Activated T-cell treated with anti-CD3 and anti-CD28 coated beads, Interleukin-2, amount 50 U/mL, for 24 hours (primary cell): ENCODE measurements at regions not wholly inside any gene's neighbourhood (a gene's known extent, or its start where the extent isn't known, plus 50 kb on each side); places are given as distances from the start of the nearest gene placed in this dataset.

Source experiments
- DNase-seq: peaks from one replicate; pipeline ENCODE4 v3.0.0-alpha.2; 2020
- H3K27ac Mint-ChIP-seq: 2 replicates; pipeline ENCODE4 v1.8.0; 2020; ENCODE audit warnings: mild to moderate bottlenecking, mixed read lengths
- H3K27me3 Mint-ChIP-seq: 2 replicates; pipeline ENCODE4 v1.8.0; 2020; ENCODE audit warnings: mixed read lengths
- H3K36me3 Mint-ChIP-seq: 2 replicates; pipeline ENCODE4 v1.8.0; 2020; ENCODE audit warnings: low read depth, mixed read lengths
- H3K4me1 Mint-ChIP-seq: 2 replicates; pipeline ENCODE4 v1.8.0; 2020; ENCODE audit warnings: low read depth, mixed read lengths
- H3K4me3 Mint-ChIP-seq: 2 replicates; pipeline ENCODE4 v1.8.0; 2020; ENCODE audit warnings: mild to moderate bottlenecking, moderate library complexity, mixed read lengths
- H3K9me3 Mint-ChIP-seq: 2 replicates; pipeline ENCODE4 v1.8.0; 2020; ENCODE audit warnings: mixed read lengths

DNA sequence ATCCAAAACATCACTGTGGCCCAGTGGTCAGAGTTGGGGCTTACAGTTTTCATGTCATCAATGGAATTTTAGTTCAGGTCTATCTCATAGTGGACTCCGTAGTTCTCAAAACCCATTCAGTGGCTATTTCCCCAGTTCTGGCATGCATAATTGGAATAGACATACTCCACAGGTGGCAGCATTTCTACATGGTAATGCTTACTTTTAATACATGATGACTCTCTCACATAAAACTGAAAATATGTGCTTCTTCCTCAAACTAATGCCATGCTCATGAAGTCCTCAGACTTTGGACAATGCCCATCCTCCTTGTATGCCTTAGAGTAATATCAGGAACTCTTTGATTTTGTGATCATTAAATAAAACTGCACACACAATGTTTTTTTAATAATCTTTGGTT is 857.4 kb upstream of the GOT2 start:
- peaks cover 3% of the 10 kb centered on the region for H3K9me3 Mint-ChIP-seq
- no peak overlapping the region for H3K4me3 Mint-ChIP-seq
- DNase-seq = no peak
- no peaks in the 10 kb centered on the region for H3K36me3 Mint-ChIP-seq
- H3K27me3 Mint-ChIP-seq = no peaks in the 10 kb centered on the region
- no peak overlapping the region for H3K27ac Mint-ChIP-seq
- no peaks in the 10 kb centered on the region for H3K4me1 Mint-ChIP-seq

GRCh38 chr16:59590845-59591244 is 856.7 kb upstream of the GOT2 start:
- Mint-ChIP-seq H3K36me3 (no peaks in the 10 kb centered on the region), H3K27ac (no peak overlapping the region), H3K27me3 (no peaks in the 10 kb centered on the region), H3K4me3 (no peak overlapping the region), H3K9me3 (peaks cover 3% of the 10 kb centered on the region), H3K4me1 (no peaks in the 10 kb centered on the region)
- no peak for DNase-seq

DNA sequence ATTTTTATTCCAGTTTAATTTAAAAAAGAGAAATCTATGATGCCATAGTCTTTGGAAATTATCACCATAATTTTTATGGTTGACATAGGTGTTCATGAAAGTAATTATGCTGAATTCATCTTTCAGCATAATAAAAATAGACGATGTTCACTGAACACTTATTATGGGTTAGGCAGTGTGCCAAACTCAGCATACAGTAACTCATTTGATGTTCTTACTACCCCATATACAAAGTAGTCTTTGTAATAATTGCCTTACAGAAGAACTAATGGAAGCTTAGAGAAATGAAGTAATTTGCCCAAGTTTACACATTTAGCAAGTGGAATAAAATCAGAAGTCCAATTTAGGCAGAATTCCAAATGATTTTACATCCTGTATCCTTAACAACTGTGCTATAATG is 852.2 kb upstream of the GOT2 start:
- Mint-ChIP-seq H3K36me3 (no peaks in the 10 kb centered on the region), H3K9me3 (peaks cover 12% of the 10 kb centered on the region), H3K27me3 (no peaks in the 10 kb centered on the region), H3K4me1 (no peaks in the 10 kb centered on the region), H3K27ac (no peak overlapping the region), H3K4me3 (no peak overlapping the region)
- DNase-seq = no peak

- no peaks in the 10 kb centered on the region for H3K27me3 Mint-ChIP-seq
- H3K4me3 Mint-ChIP-seq = no peak overlapping the region
- peaks cover 9% of the 10 kb centered on the region for H3K9me3 Mint-ChIP-seq
- no peaks in the 10 kb centered on the region for H3K4me1 Mint-ChIP-seq
- no peak overlapping the region for H3K27ac Mint-ChIP-seq
- no peak for DNase-seq
- H3K36me3 Mint-ChIP-seq = no peaks in the 10 kb centered on the region
Measured at GRCh38 chr16:59574296-59574695, 840.2 kb upstream of the GOT2 start.

DNA sequence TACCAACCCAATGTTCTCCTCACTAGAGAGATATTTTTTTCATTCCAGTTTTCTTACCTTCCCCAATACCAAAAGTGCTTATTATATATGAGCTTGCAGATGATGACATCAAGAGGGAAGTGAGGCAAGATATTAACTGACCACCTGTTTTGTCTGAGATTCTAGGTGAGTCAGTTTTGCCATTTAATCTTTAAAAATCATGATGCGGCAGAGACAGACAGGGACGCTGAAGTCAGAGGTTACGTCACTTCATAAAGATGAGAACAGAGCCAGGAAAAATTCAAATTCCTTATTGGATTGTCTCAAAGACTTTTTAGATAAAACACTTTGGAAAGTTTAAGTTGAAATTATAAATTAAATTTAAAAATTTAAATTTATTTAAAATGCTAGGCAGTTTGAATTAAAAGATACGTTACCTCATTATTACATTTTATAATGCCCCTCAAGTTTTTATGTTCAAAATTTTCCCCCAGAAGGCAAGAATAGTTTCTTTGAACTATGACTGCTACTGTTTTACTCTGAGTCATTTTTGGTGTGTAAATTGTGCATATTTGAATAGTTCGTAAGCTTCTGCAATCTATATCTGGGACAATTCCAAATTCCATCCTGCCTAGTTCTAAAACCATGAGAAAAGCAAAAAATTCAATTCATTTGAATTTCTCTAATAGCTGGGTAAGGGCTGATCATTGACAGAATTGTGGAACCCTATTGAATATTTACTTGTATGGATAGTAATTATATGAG is 839.6 kb upstream of the GOT2 start:
- DNase-seq = no peak
- Mint-ChIP-seq H3K9me3 (peaks cover 5% of the 10 kb centered on the region), H3K27ac (no peak overlapping the region), H3K36me3 (no peaks in the 10 kb centered on the region), H3K4me3 (no peak overlapping the region), H3K27me3 (no peaks in the 10 kb centered on the region), H3K4me1 (no peaks in the 10 kb centered on the region)

GRCh38 chr16:59567496-59567895 is 833.4 kb upstream of the GOT2 start:
- H3K9me3 Mint-ChIP-seq = peaks cover 6% of the 10 kb centered on the region
- H3K4me1 Mint-ChIP-seq = no peaks in the 10 kb centered on the region
- no peak overlapping the region for H3K4me3 Mint-ChIP-seq
- no peak for DNase-seq
- H3K36me3 Mint-ChIP-seq = no peaks in the 10 kb centered on the region
- no peak overlapping the region for H3K27ac Mint-ChIP-seq
- H3K27me3 Mint-ChIP-seq = no peaks in the 10 kb centered on the region

GRCh38 chr16:59566446-59566845 is 832.3 kb upstream of the GOT2 start:
- no peak for DNase-seq
- no peaks in the 10 kb centered on the region for H3K4me1 Mint-ChIP-seq
- no peak overlapping the region for H3K4me3 Mint-ChIP-seq
- H3K27ac Mint-ChIP-seq = no peak overlapping the region
- H3K36me3 Mint-ChIP-seq = no peaks in the 10 kb centered on the region
- no peaks in the 10 kb centered on the region for H3K27me3 Mint-ChIP-seq
- H3K9me3 Mint-ChIP-seq = peaks cover 6% of the 10 kb centered on the region

DNA sequence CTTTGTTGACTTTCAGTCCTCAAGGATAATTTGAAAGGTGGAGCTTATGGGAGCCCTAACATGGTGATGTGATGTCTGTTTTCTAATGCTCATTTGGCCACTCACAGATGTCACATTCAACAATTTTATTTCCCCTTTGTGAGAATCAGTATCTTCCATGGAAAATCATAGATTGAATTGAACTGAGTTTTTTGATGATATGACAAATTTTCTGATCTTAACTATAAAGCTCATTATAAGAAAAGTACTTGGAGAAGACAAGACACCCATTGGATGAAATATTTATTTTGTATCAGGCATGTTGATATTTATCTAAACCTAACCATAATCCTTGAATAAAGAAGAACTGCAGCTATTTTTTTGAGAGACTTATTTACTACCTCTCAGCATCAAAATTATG is 824.6 kb upstream of the GOT2 start:
- DNase-seq = no peak
- Mint-ChIP-seq H3K36me3 (no peaks in the 10 kb centered on the region), H3K27ac (no peak overlapping the region), H3K9me3 (peaks cover 4% of the 10 kb centered on the region), H3K4me3 (no peak overlapping the region), H3K4me1 (no peaks in the 10 kb centered on the region), H3K27me3 (no peaks in the 10 kb centered on the region)

GRCh38 chr16:59552164-59552563 is 818.0 kb upstream of the GOT2 start:
- Mint-ChIP-seq H3K9me3 (peaks cover 4% of the 10 kb centered on the region), H3K27me3 (no peaks in the 10 kb centered on the region), H3K4me1 (no peaks in the 10 kb centered on the region), H3K27ac (no peak overlapping the region), H3K36me3 (no peaks in the 10 kb centered on the region), H3K4me3 (no peak overlapping the region)
- no peak for DNase-seq

- H3K4me3 Mint-ChIP-seq = no peak overlapping the region
- H3K4me1 Mint-ChIP-seq = no peaks in the 10 kb centered on the region
- DNase-seq = no peak
- H3K9me3 Mint-ChIP-seq = peaks cover 6% of the 10 kb centered on the region
- H3K27me3 Mint-ChIP-seq = no peaks in the 10 kb centered on the region
- no peak overlapping the region for H3K27ac Mint-ChIP-seq
- no peaks in the 10 kb centered on the region for H3K36me3 Mint-ChIP-seq
Measured at GRCh38 chr16:59545721-59546120, 811.6 kb upstream of the GOT2 start.

- no peak overlapping the region for H3K4me3 Mint-ChIP-seq
- H3K27me3 Mint-ChIP-seq = no peaks in the 10 kb centered on the region
- H3K27ac Mint-ChIP-seq = no peak overlapping the region
- DNase-seq = no peak
- no peaks in the 10 kb centered on the region for H3K4me1 Mint-ChIP-seq
- peaks cover 12% of the 10 kb centered on the region for H3K9me3 Mint-ChIP-seq
- H3K36me3 Mint-ChIP-seq = no peaks in the 10 kb centered on the region
Measured at GRCh38 chr16:59543641-59544040, 809.5 kb upstream of the GOT2 start.

- Mint-ChIP-seq H3K27ac (no peak overlapping the region), H3K4me1 (no peaks in the 10 kb centered on the region), H3K4me3 (no peak overlapping the region), H3K9me3 (peaks cover 19% of the 10 kb centered on the region), H3K36me3 (no peaks in the 10 kb centered on the region), H3K27me3 (no peaks in the 10 kb centered on the region)
- no peak for DNase-seq
Measured at GRCh38 chr16:59540621-59541020, 806.5 kb upstream of the GOT2 start.

GRCh38 chr16:59535298-59535697 is 801.2 kb upstream of the GOT2 start:
- Mint-ChIP-seq H3K4me3 (no peak overlapping the region), H3K27ac (no peak overlapping the region), H3K36me3 (no peaks in the 10 kb centered on the region), H3K27me3 (no peaks in the 10 kb centered on the region), H3K4me1 (no peaks in the 10 kb centered on the region), H3K9me3 (peaks cover 10% of the 10 kb centered on the region)
- no peak for DNase-seq

DNA sequence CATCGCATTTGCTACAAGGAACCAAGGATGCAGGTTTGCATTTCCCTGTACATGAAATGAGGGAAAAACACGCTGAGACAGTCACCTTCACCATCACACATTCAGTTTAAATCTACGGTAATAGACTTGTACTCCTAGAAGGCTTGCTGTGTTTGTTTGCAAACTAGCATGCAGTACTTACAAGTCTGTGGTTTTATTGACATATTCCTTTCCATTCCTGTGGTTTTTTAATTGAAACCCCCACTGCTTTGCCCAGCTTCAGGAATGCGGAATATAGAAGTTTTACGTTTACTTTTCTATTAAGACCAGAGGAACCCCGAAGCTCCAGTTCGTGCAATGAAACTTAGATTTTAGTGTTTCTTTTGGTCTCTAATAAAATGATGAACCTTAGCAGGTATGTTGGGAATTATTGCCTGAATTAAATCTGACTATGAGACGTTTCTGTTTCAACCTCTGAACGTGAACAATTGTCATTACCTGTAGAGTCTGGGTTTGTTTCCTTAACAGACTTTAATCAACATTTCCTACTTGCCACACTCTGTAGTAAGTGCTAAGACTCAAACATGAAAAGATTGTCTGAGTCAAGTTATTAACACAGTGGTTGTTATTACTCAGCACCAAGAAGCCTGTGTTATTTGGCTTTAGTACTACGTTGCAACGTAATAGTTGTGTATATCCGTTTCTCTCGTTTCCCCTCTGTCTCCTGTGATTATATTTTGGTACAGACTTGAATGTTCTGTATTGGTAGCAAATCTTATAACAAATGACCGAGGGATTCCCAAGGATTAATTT is 793.3 kb upstream of the GOT2 start:
- Mint-ChIP-seq H3K4me1 (no peaks in the 10 kb centered on the region), H3K4me3 (no peak overlapping the region), H3K36me3 (no peaks in the 10 kb centered on the region), H3K27me3 (no peaks in the 10 kb centered on the region), H3K27ac (no peak overlapping the region), H3K9me3 (peaks cover 2% of the 10 kb centered on the region)
- DNase-seq = no peak

DNA sequence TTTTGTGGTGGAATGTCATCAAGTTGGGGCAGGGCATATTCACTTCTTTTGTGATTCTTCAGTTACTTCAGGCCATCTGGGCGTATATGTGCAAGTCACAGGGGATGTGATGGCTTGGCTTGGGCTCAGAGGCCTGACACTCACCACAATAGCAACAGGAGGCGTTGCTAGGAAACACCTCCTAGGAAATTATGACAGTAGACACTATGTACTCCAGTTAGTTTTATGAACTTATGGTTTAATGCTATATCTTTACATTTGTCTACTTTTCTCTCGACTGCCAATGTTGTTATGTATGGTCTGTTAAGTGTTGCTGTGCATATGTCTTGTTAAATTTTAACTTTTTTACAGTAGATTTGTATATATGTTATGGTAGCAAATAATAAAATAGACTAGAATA is 788.7 kb upstream of the GOT2 start:
- H3K4me3 Mint-ChIP-seq = no peak overlapping the region
- no peaks in the 10 kb centered on the region for H3K36me3 Mint-ChIP-seq
- H3K27me3 Mint-ChIP-seq = no peaks in the 10 kb centered on the region
- no peak overlapping the region for H3K27ac Mint-ChIP-seq
- peaks cover 13% of the 10 kb centered on the region for H3K9me3 Mint-ChIP-seq
- DNase-seq = no peak
- H3K4me1 Mint-ChIP-seq = no peaks in the 10 kb centered on the region
